ENCODE measurements at regions not wholly inside any gene's neighbourhood (a gene's known extent, or its start where the extent isn't known, plus 50 kb on each side); places are given as distances from the start of the nearest gene placed in this dataset.

DNA sequence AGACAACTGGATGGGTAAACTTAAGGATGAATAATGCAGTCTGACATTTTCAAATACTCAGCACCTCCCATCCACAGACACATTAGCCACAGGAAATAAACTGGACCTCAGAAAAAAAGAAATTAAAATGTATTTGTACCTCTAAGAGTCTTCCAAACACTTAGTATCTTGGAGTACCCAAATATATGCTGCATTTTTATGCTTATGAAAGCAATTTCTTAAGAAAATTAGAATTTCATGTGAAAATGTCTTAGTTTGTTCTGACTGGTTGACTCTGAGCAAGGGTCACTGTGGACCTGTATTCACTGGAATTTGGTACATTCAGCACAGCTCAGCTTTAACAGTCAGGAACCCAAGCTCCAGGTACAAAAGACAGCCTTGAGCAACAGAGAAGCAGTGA is 216.2 kb upstream of the UBE2E2 start:
- TF ChIP-seq CTCF (IDR thresholded peaks at IDR 0.05; ENCODE audit: extremely low read depth in 1 of 2, insufficient read depth in 1 of 2, low read depth in 1 of 2, low read length in 2 of 2) (no peak), POLR2A (IDR thresholded peaks at IDR 0.05; ENCODE audit: low read depth, low read length) (no peak), JUN (IDR thresholded peaks at IDR 0.05; ENCODE audit: borderline replicate concordance, insufficient read depth, insufficient read length, low read depth) (no peak), EZH2 (IDR thresholded peaks at IDR 0.05; ENCODE audit: borderline replicate concordance, low read depth, low read length, severe bottlenecking) (no peak), FOS (IDR thresholded peaks at IDR 0.05; ENCODE audit: borderline replicate concordance, insufficient read depth, low read length) (no peak), POLR2AphosphoS5 (IDR thresholded peaks at IDR 0.05; ENCODE audit: insufficient read depth, low read depth, low read length) (no peak), MAX (IDR thresholded peaks at IDR 0.05; ENCODE audit: insufficient read depth, insufficient read length) (no peak), MYC (IDR thresholded peaks at IDR 0.05; ENCODE audit: low read depth, low read length) (no peak)

Data from endothelial cell of umbilical vein (primary cell).